ENCODE measurements at regions not wholly inside any gene's neighbourhood (a gene's known extent, or its start where the extent isn't known, plus 50 kb on each side); places are given as distances from the start of the nearest gene placed in this dataset.

- H3K9me3 ChIP-seq (ENCODE audit: insufficient read depth, low read depth, low read length) = no peaks in the 10 kb centered on the region
- H3K4ac ChIP-seq (ENCODE audit: low read depth, low read length) = no peak overlapping the region
- H3K79me1 ChIP-seq (ENCODE audit: low read length) = no peaks in the 10 kb centered on the region
- DNase-seq = peak; percentile 30 to 59
- no peak overlapping the region for H3K9ac ChIP-seq (ENCODE audit: low read length)
- H4K8ac ChIP-seq (ENCODE audit: low read depth, low read length) = no peak overlapping the region
- H3K4me3 ChIP-seq (ENCODE audit: low read depth, low read length) = no peak overlapping the region
- H3K23ac ChIP-seq (ENCODE audit: low read length) = no peak overlapping the region
- no peak overlapping the region for H4K12ac ChIP-seq (ENCODE audit: low read depth, low read length)
- H3K18ac ChIP-seq (ENCODE audit: low read length) = no peak overlapping the region
- no peak overlapping the region for H3K14ac ChIP-seq (ENCODE audit: low read length)
- no peak overlapping the region for H2AK5ac ChIP-seq (ENCODE audit: low read length)
- H2BK5ac ChIP-seq (ENCODE audit: low read depth, low read length, poor library complexity) = no peak overlapping the region
- no peak overlapping the region for H2AFZ ChIP-seq (ENCODE audit: insufficient read depth, low read length, poor library complexity)
- no peaks in the 10 kb centered on the region for H3K36me3 ChIP-seq (ENCODE audit: control insufficient read depth in 1 of 2, insufficient read depth in 2 of 2, low read length in 2 of 2)
- no peak overlapping the region for H2BK12ac ChIP-seq (ENCODE audit: low read length)
- no peak overlapping the region for H2BK120ac ChIP-seq (ENCODE audit: insufficient read depth, low read length, poor library complexity)
- no peaks in the 10 kb centered on the region for H3K27me3 ChIP-seq (ENCODE audit: insufficient read depth, low read length)
- H3K4me1 ChIP-seq (ENCODE audit: control insufficient read depth in 1 of 2, insufficient read depth in 2 of 2, low read length in 2 of 2) = peaks cover 0 to 2% of the 10 kb centered on the region in 2 experiments
- no peak overlapping the region for H3K4me2 ChIP-seq (ENCODE audit: low read length)
- no peak overlapping the region for H4K91ac ChIP-seq (ENCODE audit: low read depth, low read length)
- WGBS (ENCODE audit: extremely low coverage, insufficient coverage, insufficient read length) = no CpG with 5 or more reads among the region's 1 CpG
- no peak overlapping the region for H3K27ac ChIP-seq (ENCODE audit: low read depth, low read length)
- H3K79me2 ChIP-seq (ENCODE audit: control insufficient read depth, insufficient read depth, low read length, poor library complexity) = no peaks in the 10 kb centered on the region
Measured at GRCh38 chr4:85398276-85398675, 76.7 kb upstream of the ARHGAP24 start.

- H3K23ac ChIP-seq (ENCODE audit: low read length) = no peak overlapping the region
- no peaks in the 10 kb centered on the region for H3K27me3 ChIP-seq (ENCODE audit: insufficient read depth, low read length)
- H3K79me2 ChIP-seq (ENCODE audit: control insufficient read depth, insufficient read depth, low read length, poor library complexity) = no peaks in the 10 kb centered on the region
- H3K4me1 ChIP-seq (ENCODE audit: control insufficient read depth in 1 of 2, insufficient read depth in 2 of 2, low read length in 2 of 2) = peaks cover 0 to 2% of the 10 kb centered on the region in 2 experiments
- H3K4me2 ChIP-seq (ENCODE audit: low read length) = no peak overlapping the region
- no peak overlapping the region for H3K27ac ChIP-seq (ENCODE audit: low read depth, low read length)
- H4K91ac ChIP-seq (ENCODE audit: low read depth, low read length) = no peak overlapping the region
- no peak overlapping the region for H2AFZ ChIP-seq (ENCODE audit: insufficient read depth, low read length, poor library complexity)
- WGBS (ENCODE audit: extremely low coverage, insufficient coverage, insufficient read length) = no CpG with 5 or more reads among the region's 2 CpGs
- no peaks in the 10 kb centered on the region for H3K79me1 ChIP-seq (ENCODE audit: low read length)
- H2AK5ac ChIP-seq (ENCODE audit: low read length) = no peak overlapping the region
- H2BK12ac ChIP-seq (ENCODE audit: low read length) = no peak overlapping the region
- H3K4ac ChIP-seq (ENCODE audit: low read depth, low read length) = no peak overlapping the region
- no peak overlapping the region for H3K14ac ChIP-seq (ENCODE audit: low read length)
- H3K4me3 ChIP-seq (ENCODE audit: low read depth, low read length) = no peak overlapping the region
- H3K36me3 ChIP-seq (ENCODE audit: control insufficient read depth in 1 of 2, insufficient read depth in 2 of 2, low read length in 2 of 2) = no peaks in the 10 kb centered on the region
- no peak overlapping the region for H3K9ac ChIP-seq (ENCODE audit: low read length)
- no peaks in the 10 kb centered on the region for H3K9me3 ChIP-seq (ENCODE audit: insufficient read depth, low read depth, low read length)
- no peak for DNase-seq
- no peak overlapping the region for H2BK120ac ChIP-seq (ENCODE audit: insufficient read depth, low read length, poor library complexity)
- H4K12ac ChIP-seq (ENCODE audit: low read depth, low read length) = no peak overlapping the region
- no peak overlapping the region for H4K8ac ChIP-seq (ENCODE audit: low read depth, low read length)
- H2BK5ac ChIP-seq (ENCODE audit: low read depth, low read length, poor library complexity) = no peak overlapping the region
- H3K18ac ChIP-seq (ENCODE audit: low read length) = no peak overlapping the region
Measured at GRCh38 chr4:85399270-85399669, 75.7 kb upstream of the ARHGAP24 start.

GRCh38 chr4:85402371-85402770, 72.6 kb upstream of the ARHGAP24 start:
- H2BK12ac ChIP-seq (ENCODE audit: low read length) = no peak overlapping the region
- no peak overlapping the region for H3K23ac ChIP-seq (ENCODE audit: low read length)
- H3K9ac ChIP-seq (ENCODE audit: low read length) = no peak overlapping the region
- peak; percentile 42 to 76 for DNase-seq
- H3K4me2 ChIP-seq (ENCODE audit: low read length) = no peak overlapping the region
- no peak overlapping the region for H3K14ac ChIP-seq (ENCODE audit: low read length)
- no peak overlapping the region for H3K18ac ChIP-seq (ENCODE audit: low read length)
- no peak overlapping the region for H2BK5ac ChIP-seq (ENCODE audit: low read depth, low read length, poor library complexity)
- H3K79me2 ChIP-seq (ENCODE audit: control insufficient read depth, insufficient read depth, low read length, poor library complexity) = no peaks in the 10 kb centered on the region
- no peak overlapping the region for H4K91ac ChIP-seq (ENCODE audit: low read depth, low read length)
- no peaks in the 10 kb centered on the region for H3K79me1 ChIP-seq (ENCODE audit: low read length)
- H4K12ac ChIP-seq (ENCODE audit: low read depth, low read length) = no peak overlapping the region
- no peak overlapping the region for H3K4ac ChIP-seq (ENCODE audit: low read depth, low read length)
- no peaks in the 10 kb centered on the region for H3K27me3 ChIP-seq (ENCODE audit: insufficient read depth, low read length)
- H3K27ac ChIP-seq (ENCODE audit: low read depth, low read length) = no peak overlapping the region
- no peak overlapping the region for H2AFZ ChIP-seq (ENCODE audit: insufficient read depth, low read length, poor library complexity)
- no CpG with 5 or more reads among the region's 3 CpGs for WGBS (ENCODE audit: extremely low coverage, insufficient coverage, insufficient read length)
- no peak overlapping the region for H2BK120ac ChIP-seq (ENCODE audit: insufficient read depth, low read length, poor library complexity)
- peaks cover 0 to 2% of the 10 kb centered on the region in 2 experiments for H3K4me1 ChIP-seq (ENCODE audit: control insufficient read depth in 1 of 2, insufficient read depth in 2 of 2, low read length in 2 of 2)
- H3K9me3 ChIP-seq (ENCODE audit: insufficient read depth, low read depth, low read length) = no peaks in the 10 kb centered on the region
- H3K4me3 ChIP-seq (ENCODE audit: low read depth, low read length) = no peak overlapping the region
- H2AK5ac ChIP-seq (ENCODE audit: low read length) = no peak overlapping the region
- H4K8ac ChIP-seq (ENCODE audit: low read depth, low read length) = no peak overlapping the region
- no peaks in the 10 kb centered on the region for H3K36me3 ChIP-seq (ENCODE audit: control insufficient read depth in 1 of 2, insufficient read depth in 2 of 2, low read length in 2 of 2)

- H3K23ac ChIP-seq (ENCODE audit: low read length) = no peak overlapping the region
- no peak overlapping the region for H3K9ac ChIP-seq (ENCODE audit: low read length)
- no peak overlapping the region for H3K4me3 ChIP-seq (ENCODE audit: low read depth, low read length)
- H3K14ac ChIP-seq (ENCODE audit: low read length) = no peak overlapping the region
- no peak overlapping the region for H4K91ac ChIP-seq (ENCODE audit: low read depth, low read length)
- H4K12ac ChIP-seq (ENCODE audit: low read depth, low read length) = no peak overlapping the region
- H3K79me1 ChIP-seq (ENCODE audit: low read length) = no peaks in the 10 kb centered on the region
- H3K18ac ChIP-seq (ENCODE audit: low read length) = no peak overlapping the region
- H2BK120ac ChIP-seq (ENCODE audit: insufficient read depth, low read length, poor library complexity) = no peak overlapping the region
- H3K27me3 ChIP-seq (ENCODE audit: insufficient read depth, low read length) = no peaks in the 10 kb centered on the region
- H3K79me2 ChIP-seq (ENCODE audit: control insufficient read depth, insufficient read depth, low read length, poor library complexity) = no peaks in the 10 kb centered on the region
- no peak overlapping the region for H2AFZ ChIP-seq (ENCODE audit: insufficient read depth, low read length, poor library complexity)
- no peak overlapping the region for H4K8ac ChIP-seq (ENCODE audit: low read depth, low read length)
- H2AK5ac ChIP-seq (ENCODE audit: low read length) = no peak overlapping the region
- no peak overlapping the region for H2BK12ac ChIP-seq (ENCODE audit: low read length)
- no peak overlapping the region for H2BK5ac ChIP-seq (ENCODE audit: low read depth, low read length, poor library complexity)
- H3K4ac ChIP-seq (ENCODE audit: low read depth, low read length) = no peak overlapping the region
- no peaks in the 10 kb centered on the region for H3K36me3 ChIP-seq (ENCODE audit: control insufficient read depth in 1 of 2, insufficient read depth in 2 of 2, low read length in 2 of 2)
- no CpG with 5 or more reads among the region's 2 CpGs for WGBS (ENCODE audit: extremely low coverage, insufficient coverage, insufficient read length)
- H3K9me3 ChIP-seq (ENCODE audit: insufficient read depth, low read depth, low read length) = no peaks in the 10 kb centered on the region
- H3K27ac ChIP-seq (ENCODE audit: low read depth, low read length) = no peak overlapping the region
- DNase-seq = no peak
- no peak overlapping the region for H3K4me2 ChIP-seq (ENCODE audit: low read length)
- H3K4me1 ChIP-seq (ENCODE audit: control insufficient read depth in 1 of 2, insufficient read depth in 2 of 2, low read length in 2 of 2) = no peaks in the 10 kb centered on the region
Measured at GRCh38 chr4:85406185-85406584, 68.8 kb upstream of the ARHGAP24 start.

Data from trophoblast cell (in vitro differentiated cells and primary cell).